GM18867 (cell line): ENCODE measurements at regions not wholly inside any gene's neighbourhood (a gene's known extent, or its start where the extent isn't known, plus 50 kb on each side); places are given as distances from the start of the nearest gene placed in this dataset.
"Not testable (repeated sequence)": the region's sequence is repeated elsewhere in the genome, so short reads cannot be mapped to it uniquely, and the experiment has no call there.

Experiments used
- ATAC-seq: cut with Tn5 transposase; IDR thresholded peaks from one replicate; pipeline ENCODE4 v1.9.1; 2021; ENCODE audit warnings: mild to moderate bottlenecking, moderate library complexity; ENCODE audit not compliant: unreplicated experiment

GRCh38 chrX:124181515-124181914 is 150.9 kb upstream of the TEX13D start:
- not testable (repeated sequence) for ATAC-seq

DNA sequence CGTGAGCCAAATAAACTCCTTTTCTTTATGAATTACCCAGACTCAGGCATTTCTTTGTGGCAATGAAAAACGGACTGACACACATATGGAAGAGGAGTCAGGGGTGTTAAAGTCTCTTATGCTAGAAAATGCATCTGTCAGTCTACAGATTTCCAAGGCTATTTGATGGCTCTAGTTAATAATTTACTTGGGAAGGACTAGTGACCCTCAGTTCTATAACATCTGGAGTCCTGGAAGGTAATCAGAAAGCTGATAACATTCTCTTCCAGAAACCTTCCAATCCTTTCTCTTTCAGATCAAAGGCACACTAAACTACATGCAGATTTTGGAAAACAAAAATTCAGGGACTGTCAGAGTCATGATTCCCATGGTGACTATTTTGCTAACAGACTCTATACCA is 142.0 kb upstream of the TEX13D start:
- no peak for ATAC-seq

DNA sequence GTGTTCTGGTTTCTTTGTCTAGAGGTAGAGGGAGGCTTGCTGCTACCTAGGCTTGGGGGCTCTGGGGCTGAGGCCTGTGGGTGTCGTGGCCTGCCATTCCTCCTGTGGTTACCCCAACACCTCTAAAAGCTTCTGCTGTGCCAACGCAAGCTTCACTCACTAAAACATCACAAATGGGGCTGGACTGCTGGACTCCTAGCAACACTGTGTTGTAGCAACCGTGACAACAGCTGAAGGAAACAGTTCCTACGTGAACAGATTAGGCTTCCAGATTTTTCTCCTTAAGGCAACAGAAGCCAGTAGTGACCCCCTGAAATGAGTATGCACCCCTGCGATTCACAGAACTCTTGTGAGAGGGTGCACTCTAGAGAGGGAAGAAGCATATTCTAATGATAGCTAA is 138.3 kb upstream of the TEX13D start:
- ATAC-seq, result no peak

- no peak for ATAC-seq
Measured at GRCh38 chrX:124194901-124195300, 137.6 kb upstream of the TEX13D start.

- no peak for ATAC-seq
Measured at GRCh38 chrX:124203311-124203710, 129.1 kb upstream of the TEX13D start.

DNA sequence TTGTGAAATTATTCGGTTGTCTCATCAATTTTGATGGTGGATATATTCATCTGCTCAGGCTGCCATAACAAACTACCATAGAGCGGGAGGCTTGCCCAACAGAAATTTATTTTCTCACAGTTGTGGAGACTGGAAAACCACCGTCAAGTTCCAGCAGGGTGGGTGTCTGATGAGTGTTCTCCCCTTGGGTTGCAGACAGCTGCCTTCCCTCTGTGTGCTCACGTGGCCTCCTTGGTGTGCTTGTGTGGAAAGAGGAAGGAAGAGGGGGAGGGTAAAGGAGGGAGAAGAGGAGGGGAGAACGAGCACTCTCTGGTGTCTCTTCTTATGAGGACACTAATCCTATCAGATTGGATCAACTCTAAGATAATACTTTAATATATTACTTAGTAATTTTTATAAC is 123.8 kb upstream of the TEX13D start:
- no peak for ATAC-seq

DNA sequence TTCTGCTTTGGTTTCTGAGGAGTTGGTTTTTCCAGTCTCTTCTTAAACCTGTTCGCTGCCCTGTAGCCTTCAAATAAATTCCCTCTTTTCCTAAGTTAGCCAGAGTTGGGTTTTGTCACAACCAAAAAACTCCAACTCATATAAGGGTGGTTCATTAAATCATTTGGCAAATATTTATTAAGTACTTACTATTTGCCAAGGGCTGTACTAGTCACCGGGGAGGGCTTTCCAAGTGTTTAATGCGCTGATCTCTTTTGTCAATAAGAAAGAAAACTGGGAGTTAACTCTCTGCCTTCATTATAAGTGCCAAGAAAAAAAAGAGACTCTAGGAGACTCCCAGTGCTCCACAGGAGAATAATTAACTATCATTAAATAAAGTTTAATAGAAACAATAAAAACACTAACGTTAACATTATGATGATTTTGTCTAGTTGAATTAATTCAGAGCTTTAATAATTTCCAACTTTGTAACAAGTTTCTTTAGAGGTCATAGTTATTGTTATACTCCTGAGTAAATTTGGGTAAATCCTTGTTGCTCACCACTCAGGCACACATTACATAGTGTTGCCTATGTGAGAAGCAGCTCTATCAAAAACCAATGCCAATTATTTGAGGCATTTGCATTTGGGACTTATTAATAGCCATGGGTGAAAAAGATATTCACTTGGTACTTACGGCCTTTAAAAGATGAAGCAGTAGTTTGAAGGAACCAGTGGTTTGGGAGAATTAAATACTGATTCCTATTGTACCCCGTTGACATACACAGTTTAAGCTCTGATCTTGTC is 122.5 kb upstream of the TEX13D start:
- ATAC-seq, result no peak

DNA sequence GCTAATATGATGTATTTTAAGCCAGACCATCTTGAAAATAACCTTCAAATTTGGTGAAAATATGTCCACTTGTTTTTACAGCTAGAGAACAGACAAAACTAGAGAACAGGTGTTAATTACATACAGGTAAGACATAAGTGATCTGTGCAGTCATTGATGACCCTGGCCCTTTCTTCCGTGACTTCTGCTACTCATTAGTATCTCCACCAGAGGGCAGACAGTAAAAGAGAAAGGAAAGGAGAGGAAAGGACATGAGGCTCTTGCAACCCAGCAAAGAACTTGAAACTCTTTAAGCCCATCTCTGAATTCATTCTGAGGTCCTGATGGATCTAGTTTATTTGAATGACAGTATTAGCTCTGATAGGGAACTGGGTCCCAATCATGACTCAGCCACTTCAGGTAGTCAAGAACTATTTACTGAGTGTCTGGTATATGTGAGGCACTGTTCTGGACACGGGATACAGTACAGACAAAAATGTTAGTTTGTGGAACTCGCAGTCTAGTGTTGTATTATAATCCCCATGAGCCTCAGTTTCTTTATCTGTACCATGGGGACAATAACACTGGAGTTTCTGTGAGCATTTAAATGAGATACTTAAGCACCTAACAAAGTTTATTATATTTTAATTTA is 121.0 kb upstream of the TEX13D start:
- peak; percentile 88 for ATAC-seq

- no peak for ATAC-seq
Measured at GRCh38 chrX:124212622-124213021, 119.8 kb upstream of the TEX13D start.

- no peak for ATAC-seq
Measured at GRCh38 chrX:124215786-124216185, 116.7 kb upstream of the TEX13D start.

DNA sequence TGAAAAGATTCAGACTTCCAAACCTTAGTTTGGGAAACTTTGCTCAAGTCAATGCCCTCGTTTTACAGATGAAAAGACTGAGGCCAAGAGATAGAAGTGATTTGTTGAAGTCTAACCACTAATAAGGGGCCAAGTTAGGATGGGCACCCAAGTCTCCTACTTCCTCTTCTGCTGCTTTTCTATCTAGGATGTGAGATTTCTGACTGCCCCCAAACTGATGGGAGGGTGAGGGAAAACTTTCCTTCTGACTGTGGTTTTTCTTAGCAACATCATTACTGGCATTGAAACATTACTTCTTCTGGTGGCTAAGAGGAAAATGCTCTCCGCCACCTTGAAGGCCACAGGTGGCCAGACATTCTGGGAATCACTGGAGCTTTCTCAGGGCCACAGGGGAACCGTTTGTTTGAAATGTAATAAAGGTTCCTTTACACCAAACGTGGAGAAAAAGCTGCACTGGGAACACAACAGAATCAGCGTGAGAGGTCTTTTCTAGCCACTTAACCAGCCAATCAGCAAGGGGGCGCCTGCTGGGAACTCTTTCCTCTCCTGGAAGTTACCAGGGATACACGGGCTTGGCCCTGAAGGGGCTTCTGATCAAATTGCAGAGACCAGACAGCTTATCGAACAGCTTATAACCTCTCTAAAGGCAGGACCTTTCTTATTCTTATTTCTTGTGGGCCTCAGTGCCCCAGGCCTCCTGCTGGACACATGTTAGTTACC is 115.9 kb upstream of the TEX13D start:
- ATAC-seq, result no peak

GRCh38 chrX:124217304-124218251 is 114.9 kb upstream of the TEX13D start:
- peak; percentile 53 for ATAC-seq

- ATAC-seq, result no peak
Measured at GRCh38 chrX:124223524-124223923, 108.9 kb upstream of the TEX13D start.

DNA sequence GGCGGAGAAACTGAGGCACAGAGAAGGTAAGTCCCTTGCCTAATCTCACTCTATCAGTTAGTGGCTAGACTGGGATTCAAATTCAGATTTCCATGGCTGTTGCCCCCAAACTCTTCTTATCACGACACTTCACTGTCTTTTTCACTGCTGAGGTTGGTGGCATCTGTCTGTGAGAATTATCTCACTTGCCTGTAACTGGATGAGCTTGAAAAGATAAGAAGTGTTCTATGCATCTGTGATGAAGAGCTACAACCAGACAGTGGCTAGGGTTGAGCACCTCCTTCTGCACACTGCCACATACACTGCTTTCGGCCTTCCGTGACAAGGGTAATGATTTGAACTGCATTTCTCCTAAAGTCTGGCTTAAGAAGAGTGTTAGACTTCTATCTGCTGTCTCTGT is 107.9 kb upstream of the TEX13D start:
- ATAC-seq, result no peak

GRCh38 chrX:124226129-124226528 is 106.3 kb upstream of the TEX13D start:
- ATAC-seq, result no peak

GRCh38 chrX:124228849-124229248 is 103.6 kb upstream of the TEX13D start:
- no peak for ATAC-seq

- no peak for ATAC-seq
Measured at GRCh38 chrX:124229374-124229773, 103.1 kb upstream of the TEX13D start.

- no peak for ATAC-seq
Measured at GRCh38 chrX:124230655-124231450, 101.6 kb upstream of the TEX13D start.

GRCh38 chrX:124231451-124231759 is 101.1 kb upstream of the TEX13D start:
- no peak for ATAC-seq

GRCh38 chrX:124232523-124233201 is 99.8 kb upstream of the TEX13D start:
- peak; percentile 75 for ATAC-seq
